ENCODE measurements at regions not wholly inside any gene's neighbourhood (a gene's known extent, or its start where the extent isn't known, plus 50 kb on each side); places are given as distances from the start of the nearest gene placed in this dataset.

- Mint-ChIP-seq H3K36me3 (no peaks in the 10 kb centered on the region), H3K4me1 (no peaks in the 10 kb centered on the region), H3K27me3 (no peaks in the 10 kb centered on the region), H3K9me3 (peaks cover 0 to 2% (median 0%) of the 10 kb centered on the region in 8 donors), H3K27ac (no peak overlapping the region), H3K4me3 (no peak overlapping the region)
- Histone ChIP-seq H3K36me3 (ENCODE audit: insufficient read depth, low read length) (no peaks in the 10 kb centered on the region), H3K27me3 (ENCODE audit: insufficient read depth, low read length) (no peaks in the 10 kb centered on the region), H3K27ac (ENCODE audit: low read depth, low read length) (no peak overlapping the region), H3K4me1 (ENCODE audit: insufficient read depth, low read length) (no peaks in the 10 kb centered on the region), H3K9me3 (ENCODE audit: control insufficient read depth in 1 of 2, low read length in 2 of 2) (peaks cover 0 to 3% of the 10 kb centered on the region in 2 donors), H3K4me3 (ENCODE audit: low read length in 2 of 2) (no peak overlapping the region)
- intact Hi-C loops (cut with micrococcal nuclease), result no loop called here
- ChIA-PET CTCF (ENCODE audit: partially characterized antibody) (no interaction called here), POLR2A (ENCODE audit: partially characterized antibody) (no interaction called here)
- DNase-seq, result no peak
Measured at GRCh38 chr12:20188930-20189653, 179.2 kb upstream of the PDE3A start.

- no peaks in the 10 kb centered on the region for H3K27me3 Mint-ChIP-seq
- no peaks in the 10 kb centered on the region for H3K27me3 ChIP-seq (ENCODE audit: insufficient read depth, low read length)
- no peaks in the 10 kb centered on the region for H3K36me3 ChIP-seq (ENCODE audit: insufficient read depth, low read length)
- no peak overlapping the region for H3K4me3 Mint-ChIP-seq
- no peak overlapping the region for H3K27ac ChIP-seq (ENCODE audit: low read depth, low read length)
- ChIA-PET POLR2A (ENCODE audit: partially characterized antibody) (no interaction called here), CTCF (ENCODE audit: partially characterized antibody) (no interaction called here)
- no peaks in the 10 kb centered on the region for H3K4me1 ChIP-seq (ENCODE audit: insufficient read depth, low read length)
- peaks cover 0 to 3% of the 10 kb centered on the region in 2 donors for H3K9me3 ChIP-seq (ENCODE audit: control insufficient read depth in 1 of 2, low read length in 2 of 2)
- H3K4me1 Mint-ChIP-seq, result no peaks in the 10 kb centered on the region
- no peak for DNase-seq
- H3K27ac Mint-ChIP-seq, result no peak overlapping the region
- intact Hi-C loops (cut with micrococcal nuclease), result no loop called here
- peaks cover 0 to 2% (median 0%) of the 10 kb centered on the region in 8 donors for H3K9me3 Mint-ChIP-seq
- no peak overlapping the region for H3K4me3 ChIP-seq (ENCODE audit: low read length in 2 of 2)
- no peaks in the 10 kb centered on the region for H3K36me3 Mint-ChIP-seq
Measured at GRCh38 chr12:20189767-20190166, 178.6 kb upstream of the PDE3A start.

DNA sequence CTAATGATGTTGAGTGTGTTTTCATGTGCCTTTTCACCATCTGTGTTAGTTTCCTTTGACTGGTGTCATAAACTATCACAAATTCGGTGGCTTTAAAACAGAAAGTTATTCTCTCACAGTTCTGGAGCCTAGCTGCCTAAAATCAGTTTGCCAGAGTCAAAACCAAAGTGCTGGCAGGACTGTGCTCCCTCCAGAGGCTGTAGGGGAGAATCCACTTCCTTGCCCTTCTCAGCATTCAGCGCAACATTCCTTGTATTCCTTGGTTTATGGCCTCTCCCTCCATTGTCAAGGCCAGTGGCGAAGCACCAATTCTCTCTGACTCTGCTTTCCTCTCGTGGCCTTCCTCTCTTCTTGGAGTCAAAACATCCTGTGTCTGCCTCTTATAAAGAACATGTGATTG, 174.2 kb upstream of the PDE3A start:
- no peak for DNase-seq
- Histone ChIP-seq H3K27ac (ENCODE audit: low read depth, low read length) (no peak overlapping the region), H3K4me3 (ENCODE audit: low read length in 2 of 2) (no peak overlapping the region), H3K4me1 (ENCODE audit: insufficient read depth, low read length) (no peaks in the 10 kb centered on the region), H3K36me3 (ENCODE audit: insufficient read depth, low read length) (no peaks in the 10 kb centered on the region), H3K9me3 (ENCODE audit: control insufficient read depth in 1 of 2, low read length in 2 of 2) (peaks cover 0 to under 1% of the 10 kb centered on the region in 2 donors), H3K27me3 (ENCODE audit: insufficient read depth, low read length) (no peaks in the 10 kb centered on the region)
- no peaks in the 10 kb centered on the region for H3K27me3 Mint-ChIP-seq
- H3K9me3 Mint-ChIP-seq, result peaks cover 0 to 2% (median 0%) of the 10 kb centered on the region in 8 donors
- no peaks in the 10 kb centered on the region for H3K36me3 Mint-ChIP-seq
- no peak overlapping the region for H3K4me3 Mint-ChIP-seq
- ChIA-PET CTCF (ENCODE audit: partially characterized antibody) (no interaction called here), POLR2A (ENCODE audit: partially characterized antibody) (no interaction called here)
- no peak overlapping the region for H3K27ac Mint-ChIP-seq
- intact Hi-C loops (cut with micrococcal nuclease), result no loop called here
- H3K4me1 Mint-ChIP-seq, result no peaks in the 10 kb centered on the region

- no peak overlapping the region for H3K4me3 ChIP-seq (ENCODE audit: low read length in 2 of 2)
- H3K27me3 ChIP-seq (ENCODE audit: insufficient read depth, low read length), result no peaks in the 10 kb centered on the region
- H3K27ac Mint-ChIP-seq, result no peak overlapping the region
- H3K4me1 Mint-ChIP-seq, result no peaks in the 10 kb centered on the region
- H3K9me3 ChIP-seq (ENCODE audit: control insufficient read depth in 1 of 2, low read length in 2 of 2), result no peaks in the 10 kb centered on the region
- no peaks in the 10 kb centered on the region for H3K36me3 Mint-ChIP-seq
- intact Hi-C loops (cut with micrococcal nuclease), result no loop called here
- H3K27me3 Mint-ChIP-seq, result no peaks in the 10 kb centered on the region
- POLR2A ChIA-PET (ENCODE audit: partially characterized antibody), result no interaction called here
- peaks cover 0 to 5% (median 0%) of the 10 kb centered on the region in 8 donors for H3K9me3 Mint-ChIP-seq
- DNase-seq, result no peak
- CTCF ChIA-PET (ENCODE audit: partially characterized antibody), result no interaction called here
- no peaks in the 10 kb centered on the region for H3K36me3 ChIP-seq (ENCODE audit: insufficient read depth, low read length)
- no peaks in the 10 kb centered on the region for H3K4me1 ChIP-seq (ENCODE audit: insufficient read depth, low read length)
- no peak overlapping the region for H3K4me3 Mint-ChIP-seq
- H3K27ac ChIP-seq (ENCODE audit: low read depth, low read length), result no peak overlapping the region
Measured at GRCh38 chr12:20196767-20197166, 171.6 kb upstream of the PDE3A start.

DNA sequence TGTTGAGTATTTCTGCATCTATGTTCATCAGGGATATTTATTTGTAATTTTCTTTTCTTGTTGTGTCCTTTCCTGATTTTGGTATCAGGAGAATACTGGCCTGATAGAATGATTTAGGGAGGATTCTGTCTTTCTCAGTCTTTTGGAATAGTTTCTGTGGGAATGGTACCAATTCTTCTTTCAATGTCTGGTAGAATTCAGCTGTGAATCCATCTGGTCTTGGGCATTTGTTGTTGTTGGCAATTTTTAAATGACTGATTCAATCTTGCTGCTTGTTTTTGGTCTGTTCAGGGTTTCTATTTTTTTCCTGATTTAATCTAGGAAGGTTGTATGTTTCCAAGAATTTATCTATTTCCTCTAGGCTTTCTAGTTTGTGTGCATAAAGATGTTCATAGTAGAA, 170.9 kb upstream of the PDE3A start:
- POLR2A ChIA-PET (ENCODE audit: partially characterized antibody), result no interaction called here
- Histone ChIP-seq H3K27me3 (ENCODE audit: insufficient read depth, low read length) (no peaks in the 10 kb centered on the region), H3K27ac (ENCODE audit: low read depth, low read length) (no peak overlapping the region), H3K36me3 (ENCODE audit: insufficient read depth, low read length) (no peaks in the 10 kb centered on the region), H3K4me1 (ENCODE audit: insufficient read depth, low read length) (no peaks in the 10 kb centered on the region), H3K4me3 (ENCODE audit: low read length in 2 of 2) (no peak overlapping the region), H3K9me3 (ENCODE audit: control insufficient read depth in 1 of 2, low read length in 2 of 2) (no peaks in the 10 kb centered on the region)
- H3K27me3 Mint-ChIP-seq, result no peaks in the 10 kb centered on the region
- DNase-seq, result no peak
- H3K9me3 Mint-ChIP-seq, result peaks cover 0 to 5% (median 0%) of the 10 kb centered on the region in 8 donors
- intact Hi-C loops (cut with micrococcal nuclease), result no loop called here
- no peak overlapping the region for H3K27ac Mint-ChIP-seq
- no peaks in the 10 kb centered on the region for H3K4me1 Mint-ChIP-seq
- no peaks in the 10 kb centered on the region for H3K36me3 Mint-ChIP-seq
- no peak overlapping the region for H3K4me3 Mint-ChIP-seq
- CTCF ChIA-PET (ENCODE audit: partially characterized antibody), result no interaction called here

GRCh38 chr12:20199780-20200179, 168.6 kb upstream of the PDE3A start:
- intact Hi-C loops (cut with micrococcal nuclease), result no loop called here
- no peak for DNase-seq
- Histone ChIP-seq H3K27me3 (ENCODE audit: insufficient read depth, low read length) (no peaks in the 10 kb centered on the region), H3K4me3 (ENCODE audit: low read length in 2 of 2) (no peak overlapping the region), H3K27ac (ENCODE audit: low read depth, low read length) (no peak overlapping the region), H3K36me3 (ENCODE audit: insufficient read depth, low read length) (no peaks in the 10 kb centered on the region), H3K4me1 (ENCODE audit: insufficient read depth, low read length) (no peaks in the 10 kb centered on the region), H3K9me3 (ENCODE audit: control insufficient read depth in 1 of 2, low read length in 2 of 2) (no peaks in the 10 kb centered on the region)
- no peaks in the 10 kb centered on the region for H3K27me3 Mint-ChIP-seq
- H3K27ac Mint-ChIP-seq, result no peak overlapping the region
- POLR2A ChIA-PET (ENCODE audit: partially characterized antibody), result no interaction called here
- no peaks in the 10 kb centered on the region for H3K4me1 Mint-ChIP-seq
- H3K9me3 Mint-ChIP-seq, result peaks cover 0 to 5% (median 0%) of the 10 kb centered on the region in 8 donors
- CTCF ChIA-PET (ENCODE audit: partially characterized antibody), result no interaction called here
- no peaks in the 10 kb centered on the region for H3K36me3 Mint-ChIP-seq
- H3K4me3 Mint-ChIP-seq, result no peak overlapping the region

DNA sequence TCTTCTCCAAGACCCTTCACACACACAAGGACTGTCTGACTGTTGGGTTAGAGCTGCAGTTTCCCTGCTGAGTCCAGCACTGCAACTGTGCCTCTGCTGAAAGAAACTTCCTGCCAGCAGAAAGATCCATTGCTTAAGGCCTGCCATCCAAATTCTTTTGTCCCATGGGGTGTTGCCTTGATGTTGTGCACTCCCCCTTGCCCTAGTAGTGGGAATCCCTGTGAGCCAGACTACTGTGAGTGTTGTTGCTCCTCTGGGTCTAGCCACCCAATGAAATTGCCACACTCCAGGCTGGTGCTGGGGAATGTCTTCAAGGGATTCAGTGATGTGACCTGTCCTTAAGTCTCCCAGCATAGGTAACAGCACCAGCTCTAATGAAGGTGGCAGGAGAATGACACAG, 166.6 kb upstream of the PDE3A start:
- H3K4me3 Mint-ChIP-seq, result no peak overlapping the region
- intact Hi-C loops (cut with micrococcal nuclease), result no loop called here
- Histone ChIP-seq H3K27me3 (ENCODE audit: insufficient read depth, low read length) (no peaks in the 10 kb centered on the region), H3K4me1 (ENCODE audit: insufficient read depth, low read length) (no peaks in the 10 kb centered on the region), H3K27ac (ENCODE audit: low read depth, low read length) (no peak overlapping the region), H3K9me3 (ENCODE audit: control insufficient read depth in 1 of 2, low read length in 2 of 2) (no peaks in the 10 kb centered on the region), H3K36me3 (ENCODE audit: insufficient read depth, low read length) (no peaks in the 10 kb centered on the region), H3K4me3 (ENCODE audit: low read length in 2 of 2) (no peak overlapping the region)
- POLR2A ChIA-PET (ENCODE audit: partially characterized antibody), result no interaction called here
- H3K36me3 Mint-ChIP-seq, result no peaks in the 10 kb centered on the region
- CTCF ChIA-PET (ENCODE audit: partially characterized antibody), result no interaction called here
- H3K9me3 Mint-ChIP-seq, result peaks cover 0 to 5% (median 0%) of the 10 kb centered on the region in 8 donors
- no peaks in the 10 kb centered on the region for H3K4me1 Mint-ChIP-seq
- no peaks in the 10 kb centered on the region for H3K27me3 Mint-ChIP-seq
- H3K27ac Mint-ChIP-seq, result no peak overlapping the region
- DNase-seq, result no peak

DNA sequence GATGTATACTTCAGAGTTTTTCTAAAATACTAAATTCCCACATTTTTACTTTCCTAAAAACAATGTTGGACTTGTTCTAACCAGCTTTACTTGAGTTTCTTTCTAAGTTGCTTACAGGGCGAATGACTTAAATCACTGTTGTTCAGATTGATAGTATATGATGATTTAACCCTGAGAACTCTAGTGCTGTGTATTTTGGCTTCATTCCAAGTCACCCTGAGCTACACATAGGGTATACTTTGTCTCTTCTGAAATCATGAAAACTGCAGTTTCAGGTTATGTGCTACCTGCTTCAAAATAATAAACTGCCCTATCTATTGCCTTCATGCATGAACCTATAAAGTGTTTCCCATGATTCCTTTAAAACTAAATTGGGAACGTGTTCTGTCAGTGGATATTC, 162.5 kb upstream of the PDE3A start:
- no peak overlapping the region for H3K4me3 Mint-ChIP-seq
- H3K4me1 Mint-ChIP-seq, result no peaks in the 10 kb centered on the region
- CTCF ChIA-PET (ENCODE audit: partially characterized antibody), result no interaction called here
- intact Hi-C loops (cut with micrococcal nuclease), result no loop called here
- H3K27me3 ChIP-seq (ENCODE audit: insufficient read depth, low read length), result no peaks in the 10 kb centered on the region
- H3K27me3 Mint-ChIP-seq, result no peaks in the 10 kb centered on the region
- H3K4me1 ChIP-seq (ENCODE audit: insufficient read depth, low read length), result no peaks in the 10 kb centered on the region
- no peak overlapping the region for H3K27ac Mint-ChIP-seq
- H3K27ac ChIP-seq (ENCODE audit: low read depth, low read length), result no peak overlapping the region
- H3K36me3 Mint-ChIP-seq, result no peaks in the 10 kb centered on the region
- DNase-seq, result no peak
- no peaks in the 10 kb centered on the region for H3K9me3 ChIP-seq (ENCODE audit: control insufficient read depth in 1 of 2, low read length in 2 of 2)
- POLR2A ChIA-PET (ENCODE audit: partially characterized antibody), result no interaction called here
- no peaks in the 10 kb centered on the region for H3K36me3 ChIP-seq (ENCODE audit: insufficient read depth, low read length)
- H3K4me3 ChIP-seq (ENCODE audit: low read length in 2 of 2), result no peak overlapping the region
- H3K9me3 Mint-ChIP-seq, result no peaks in the 10 kb centered on the region

All from CD4-positive, alpha-beta memory T cell (primary cell).